HCT116 (cell line): ENCODE measurements at regions not wholly inside any gene's neighbourhood (a gene's known extent, or its start where the extent isn't known, plus 50 kb on each side); places are given as distances from the start of the nearest gene placed in this dataset.

Experiments
- ATAC-seq: fragments of 200-7000 bp; cut with Tn5 transposase; 2 replicates; pipeline ENCODE4 v1.9.1; 2020; ENCODE audit warnings: mild to moderate bottlenecking, moderate library complexity
- BruUV-seq: library from RNA; stranded (reverse); fragments of 400-500 nt; replicated peaks from 2 replicates; lab custom pipeline; 2021; lab: Mats Ljungman, UMichigan
- CTCF ChIA-PET: fragments of 300-600 bp; sonication (Branson Sonifier 250); formaldehyde crosslinking; loops from one replicate; lab custom pipeline; 2021; ENCODE audit warnings: antibody characterized with exemption; lab: Charles Lee
- POLR2A ChIA-PET: fragments of 300-600, 350-600 bp; sonication (Branson Sonifier 250); formaldehyde crosslinking; loops from one replicate; lab custom pipeline; 2021; ENCODE audit warnings: antibody characterized with exemption; lab: Charles Lee
- RAD21 ChIA-PET, 2 experiments: fragments of 300-600 bp; sonication (Branson Sonifier 250); formaldehyde crosslinking; loops; one replicate each; lab custom pipeline; 2023; ENCODE audit warnings: low total read pairs in 2 of 2; ENCODE audit not compliant: uncharacterized antibody in 2 of 2, unreplicated experiment in 2 of 2, low non-redundant PET in 1 of 2; lab: Charles Lee
- DNase-seq: peaks from one replicate; pipeline ENCODE4 v3.0.0-alpha.2; 2010; ENCODE audit warnings: low read depth, low spot score
- H2AFZ ChIP-seq: fragments of 200-600 bp; shearing (Covaris generic), sonication (generic); 2 replicates; pipeline ENCODE4 v1.6.1; 2017; ENCODE audit warnings: low read depth, mixed run types, mixed read lengths, antibody characterized with exemption, low read length; ENCODE audit not compliant: poor library complexity, severe bottlenecking
- H3K27ac ChIP-seq: 2 replicates; pipeline ENCODE4 v1.5.1; 2012; ENCODE audit warnings: low read depth, low read length
- H3K27me3 ChIP-seq: fragments of 200-600 bp; sonication (generic); 2 replicates; pipeline ENCODE4 v1.6.1; 2016; ENCODE audit warnings: mixed run types, low read length, mixed read lengths; ENCODE audit not compliant: insufficient read depth
- H3K36me3 ChIP-seq, 2 experiments: fragments of 200-500 bp in 1 of 2; fragments of 200-600 bp in 1 of 2; sonication (Bioruptor generic) in 1 of 2; sonication (generic) in 1 of 2; 2 replicates each; pipeline versions ENCODE4 v1.5.1 to v1.6.1; 2014 to 2016; ENCODE audit warnings: low read length in 2 of 2, inconsistent platforms in 1 of 2, mixed read lengths in 1 of 2, mixed run types in 1 of 2; ENCODE audit not compliant: insufficient read depth in 2 of 2, control insufficient read depth in 1 of 2
- H3K4me1 ChIP-seq, 2 experiments: fragments of 200-600 bp in 1 of 2; sonication (generic) in 1 of 2; 2 replicates each; pipeline versions ENCODE4 v1.5.1 to v1.6.1; 2012 to 2017; ENCODE audit warnings: low read length in 2 of 2, inconsistent platforms in 1 of 2, mild to moderate bottlenecking in 1 of 2, mixed read lengths in 1 of 2, mixed run types in 1 of 2, moderate library complexity in 1 of 2; ENCODE audit not compliant: insufficient read depth in 2 of 2, control insufficient read depth in 1 of 2
- H3K4me2 ChIP-seq: fragments of 200-600 bp; sonication (generic); 2 replicates; pipeline ENCODE4 v1.6.1; 2017; ENCODE audit warnings: mixed run types, low read length, mixed read lengths
- H3K4me3 ChIP-seq, 2 experiments: fragments of 200-600 bp in 1 of 2; sonication (generic) in 1 of 2; replicated peaks in 1 of 2; 2 replicates each; pipeline ENCODE4 v1.5.1; 2011 to 2016; ENCODE audit warnings: low read length in 2 of 2, control low read depth in 1 of 2, low read depth in 1 of 2, mild to moderate bottlenecking in 1 of 2, mixed read lengths in 1 of 2, mixed run types in 1 of 2
- H3K79me2 ChIP-seq: fragments of 200-600 bp; sonication (generic); 2 replicates; pipeline ENCODE4 v1.6.1; 2017; ENCODE audit warnings: mild to moderate bottlenecking, mixed run types, low read length, moderate library complexity, mixed read lengths; ENCODE audit not compliant: insufficient read depth
- H3K9ac ChIP-seq: fragments of 200-600 bp; sonication (generic); 2 replicates; pipeline ENCODE4 v1.6.1; 2016; ENCODE audit warnings: low read length, mixed read lengths
- H3K9me2 ChIP-seq: fragments of 200-600 bp; sonication (generic), shearing (Covaris generic); 2 replicates; pipeline ENCODE4 v1.6.1; 2017; ENCODE audit warnings: mixed run types, mild to moderate bottlenecking, moderate library complexity; ENCODE audit not compliant: insufficient read depth
- H3K9me3 ChIP-seq, 2 experiments: fragments of 200-500 bp in 1 of 2; fragments of 200-600 bp in 1 of 2; sonication (Bioruptor generic) in 1 of 2; sonication (generic) in 1 of 2; 2 replicates each; pipeline ENCODE4 v1.6.1; 2014 to 2017; ENCODE audit warnings: low read length in 2 of 2, mixed read lengths in 2 of 2, inconsistent platforms in 1 of 2, low read depth in 1 of 2, mild to moderate bottlenecking in 1 of 2, mixed run types in 1 of 2, moderate library complexity in 1 of 2; ENCODE audit not compliant: control insufficient read depth in 1 of 2, insufficient read depth in 1 of 2
- H4K20me1 ChIP-seq: fragments of 200-600 bp; sonication (generic), shearing (Covaris generic); 2 replicates; pipeline ENCODE4 v1.6.1; 2017; ENCODE audit warnings: mixed run types, mild to moderate bottlenecking, moderate library complexity; ENCODE audit not compliant: insufficient read depth
- ATF3 ChIP-seq: IDR thresholded peaks from 2 replicates; pipeline ENCODE4 v1.6.1; 2012
- CEBPB ChIP-seq: IDR thresholded peaks from 2 replicates; pipeline ENCODE4 v1.6.1; 2012; ENCODE audit warnings: low read depth
- CTCF ChIP-seq, 3 experiments: fragments of 200-600 bp in 1 of 3; sonication (generic) in 1 of 3; IDR thresholded peaks in 2 of 3; conservative IDR thresholded peaks in 1 of 3; 2 replicates each; pipeline ENCODE4 v1.5.1; 2012 to 2017; ENCODE audit warnings: low read depth in 2 of 3, low read length in 2 of 3, antibody characterized with exemption in 1 of 3, borderline replicate concordance in 1 of 3, control low read depth in 1 of 3, mild to moderate bottlenecking in 1 of 3, mixed read lengths in 1 of 3, mixed run types in 1 of 3, moderate library complexity in 1 of 3; ENCODE audit not compliant: insufficient read depth in 1 of 3
- EGR1 ChIP-seq: IDR thresholded peaks from 2 replicates; pipeline ENCODE4 v1.6.1; 2012; ENCODE audit warnings: low read depth
- ELF1 ChIP-seq: IDR thresholded peaks from 2 replicates; pipeline ENCODE4 v1.6.1; 2012; ENCODE audit warnings: low read depth, borderline replicate concordance
- EZH2 ChIP-seq: fragments of 200-600 bp; sonication (generic); IDR thresholded peaks from 2 replicates; pipeline ENCODE4 v1.6.1; 2017; ENCODE audit warnings: antibody characterized with exemption, mixed run types
- EZH2phosphoT487 ChIP-seq: fragments of 200-600 bp; IDR thresholded peaks from 2 replicates; pipeline ENCODE4 v1.6.1; 2018; ENCODE audit warnings: antibody characterized with exemption, borderline replicate concordance
- FOSL1 ChIP-seq: IDR thresholded peaks from 2 replicates; pipeline ENCODE4 v1.6.1; 2012; ENCODE audit warnings: low read depth
- JUND ChIP-seq: IDR thresholded peaks from 2 replicates; pipeline ENCODE4 v1.6.1; 2012
- POLR2A ChIP-seq: IDR thresholded peaks from 2 replicates; pipeline ENCODE4 v1.7.0; 2011; ENCODE audit warnings: borderline replicate concordance; ENCODE audit not compliant: insufficient read depth, insufficient read length; ENCODE audit errors: extremely low read depth
- POLR2AphosphoS5 ChIP-seq: IDR thresholded peaks from 2 replicates; pipeline ENCODE4 v1.6.1; 2011; ENCODE audit warnings: mild to moderate bottlenecking, low read depth, low read length, moderate library complexity
- RAD21 ChIP-seq: IDR thresholded peaks from 2 replicates; pipeline ENCODE4 v1.6.1; 2012; ENCODE audit warnings: low read depth, mild to moderate bottlenecking
- SP1 ChIP-seq: IDR thresholded peaks from 2 replicates; pipeline ENCODE4 v1.6.1; 2012; ENCODE audit warnings: low read depth
- SRF ChIP-seq: IDR thresholded peaks from 2 replicates; pipeline ENCODE4 v1.6.1; 2012; ENCODE audit warnings: low read depth
- TCF7L2 ChIP-seq: IDR thresholded peaks from 2 replicates; pipeline ENCODE4 v1.7.0; 2011; ENCODE audit warnings: borderline replicate concordance, inconsistent platforms; ENCODE audit not compliant: insufficient read depth, insufficient read length; ENCODE audit errors: extremely low read depth
- YY1 ChIP-seq: IDR thresholded peaks from 2 replicates; pipeline ENCODE4 v1.6.1; 2011; ENCODE audit warnings: low read length, low read depth, moderate library complexity, mild to moderate bottlenecking; ENCODE audit not compliant: insufficient replicate concordance; ENCODE audit errors: extremely low read depth
- ZBTB33 ChIP-seq: IDR thresholded peaks from 2 replicates; pipeline ENCODE4 v1.6.1; 2011; ENCODE audit warnings: mild to moderate bottlenecking, low read length, moderate library complexity; ENCODE audit not compliant: insufficient replicate concordance; ENCODE audit errors: extremely low read depth
- ZFX ChIP-seq: fragments of 450-650 bp; IDR thresholded peaks from 2 replicates; pipeline ENCODE4 v1.6.1; 2017
- intact Hi-C: fragments of 100-400 bp; cut with micrococcal nuclease; formaldehyde crosslinking; loops from 2 replicates; pipeline ENCODE4 v1.10.0; 2022

- no peak for TF ChIP-seq CTCF (IDR thresholded peaks at IDR 0.05 in 2 of 3, conservative IDR thresholded peaks at IDR 0.05 in 1 of 3; ENCODE audit: borderline replicate concordance in 1 of 3, insufficient read depth in 1 of 3, low read depth in 2 of 3, low read length in 2 of 3)
- TF ChIP-seq TCF7L2: no peak
- no peak for TF ChIP-seq POLR2AphosphoS5
- no peak for TF ChIP-seq EZH2phosphoT487
- TF ChIP-seq, all 23 proteins: peak for 0
Measured at GRCh38 chr18:37668971-37669747, 103.6 kb upstream of the CELF4 start (continued).

- Histone ChIP-seq H4K20me1 (no peaks in the 10 kb centered on the region), H3K9ac (no peak overlapping the region), H3K27me3 (no peaks in the 10 kb centered on the region), H3K4me3 (no peak overlapping the region), H3K4me2 (no peak overlapping the region), H2AFZ (no peak overlapping the region), H3K9me2 (no peaks in the 10 kb centered on the region), H3K9me3 (no peaks in the 10 kb centered on the region), H3K36me3 (no peaks in the 10 kb centered on the region), H3K4me1 (no peaks in the 10 kb centered on the region), H3K27ac (no peak overlapping the region), H3K79me2 (no peaks in the 10 kb centered on the region)
- no peak for TF ChIP-seq YY1
- TF ChIP-seq CTCF (IDR thresholded peaks at IDR 0.05 in 2 of 3, conservative IDR thresholded peaks at IDR 0.05 in 1 of 3; ENCODE audit: borderline replicate concordance in 1 of 3, insufficient read depth in 1 of 3, low read depth in 2 of 3, low read length in 2 of 3): no peak
- no peak for TF ChIP-seq POLR2AphosphoS5
- no peak for TF ChIP-seq CEBPB
- TF ChIP-seq TCF7L2: no peak
- TF ChIP-seq SRF: no peak
- TF ChIP-seq RAD21: no peak
- TF ChIP-seq ZBTB33: no peak
- TF ChIP-seq ZFX: no peak
- no peak for TF ChIP-seq SP1
- no peak for TF ChIP-seq POLR2A
- no peak for TF ChIP-seq JUND
- no peak for TF ChIP-seq ELF1
- TF ChIP-seq EGR1: no peak
- TF ChIP-seq FOSL1: no peak
- no peak for TF ChIP-seq EZH2
- TF ChIP-seq ATF3: no peak
- RAD21 ChIA-PET: no interaction called here
- no TSS peak for BruUV-seq
- intact Hi-C loops: no loop called here
- DNase-seq (no peak), ATAC-seq (no peak)
- CTCF ChIA-PET: no interaction called here
- POLR2A ChIA-PET: no interaction called here
Measured at GRCh38 chr18:37667836-37668235, 102.2 kb upstream of the CELF4 start.
